ENCODE measurements at regions not wholly inside any gene's neighbourhood (a gene's known extent, or its start where the extent isn't known, plus 50 kb on each side); places are given as distances from the start of the nearest gene placed in this dataset.
A peak's percentile ranks its signal among the peaks of the same experiment; 100 is the strongest.

GRCh38 chr6:95686272-95686671, 108.9 kb downstream of the MANEA start:
- no peak for TF ChIP-seq CTCF (IDR thresholded peaks at IDR 0.05; ENCODE audit: low read depth, low read length)
- H3K4me3 ChIP-seq (ENCODE audit: low read depth, low read length): no peak overlapping the region

GRCh38 chr6:95686895-95687294, 109.6 kb downstream of the MANEA start:
- TF ChIP-seq CTCF (IDR thresholded peaks at IDR 0.05; ENCODE audit: low read depth, low read length): no peak
- no peak overlapping the region for H3K4me3 ChIP-seq (ENCODE audit: low read depth, low read length)

DNA sequence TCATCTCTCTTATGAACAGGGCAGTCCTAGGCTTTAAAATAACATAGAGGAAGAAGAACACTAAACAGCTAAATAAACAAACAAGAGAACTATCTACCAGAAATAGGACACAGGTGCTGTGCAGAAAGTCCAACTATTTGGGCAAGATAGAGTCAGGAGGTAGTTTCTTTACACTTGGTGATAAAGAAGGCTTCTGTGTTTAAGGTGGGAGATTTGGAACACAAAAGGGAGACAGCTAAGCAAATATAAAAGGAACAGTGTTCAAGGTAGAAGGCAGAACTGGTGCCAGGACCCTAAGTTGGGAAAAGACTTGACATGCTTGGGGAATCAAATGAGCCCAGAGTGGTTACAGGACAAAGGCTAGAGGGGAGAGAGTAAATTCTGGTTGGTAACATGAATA, 110.5 kb downstream of the MANEA start:
- H3K4me3 ChIP-seq (ENCODE audit: low read depth, low read length): no peak overlapping the region
- no peak for TF ChIP-seq CTCF (IDR thresholded peaks at IDR 0.05; ENCODE audit: low read depth, low read length)

GRCh38 chr6:95690328-95690727, 113.0 kb downstream of the MANEA start:
- TF ChIP-seq CTCF (IDR thresholded peaks at IDR 0.05; ENCODE audit: low read depth, low read length): no peak
- H3K4me3 ChIP-seq (ENCODE audit: low read depth, low read length): peak overlapping the region; percentile 39

- H3K4me3 ChIP-seq (ENCODE audit: low read depth, low read length): no peak overlapping the region
- TF ChIP-seq CTCF (IDR thresholded peaks at IDR 0.05; ENCODE audit: low read depth, low read length): no peak
Observed at GRCh38 chr6:95693108-95693507, 115.8 kb downstream of the MANEA start.

DNA sequence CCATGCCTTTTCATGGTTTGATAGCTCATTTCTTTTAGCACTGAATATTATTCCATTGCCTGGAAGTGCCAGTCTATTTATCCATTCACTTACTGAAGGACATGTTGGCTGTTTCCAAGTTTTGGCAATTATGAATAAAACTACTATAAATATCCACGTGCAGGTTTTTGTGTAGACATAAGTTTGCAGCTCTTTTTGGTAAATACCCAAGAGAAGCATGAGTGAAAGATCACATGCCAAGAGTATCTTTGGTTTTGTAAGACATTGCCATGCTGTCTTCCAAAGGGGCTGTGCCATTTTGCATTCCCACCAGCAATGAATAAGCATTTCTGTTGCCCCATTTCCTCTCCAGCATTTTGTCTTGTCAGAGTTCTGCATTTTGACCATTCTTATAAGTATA, 120.9 kb downstream of the MANEA start:
- no peak overlapping the region for H3K4me3 ChIP-seq (ENCODE audit: low read depth, low read length)
- TF ChIP-seq CTCF (IDR thresholded peaks at IDR 0.05; ENCODE audit: low read depth, low read length): no peak

GRCh38 chr6:95723638-95724037, 146.3 kb downstream of the MANEA start:
- no peak overlapping the region for H3K4me3 ChIP-seq (ENCODE audit: low read depth, low read length)
- no peak for TF ChIP-seq CTCF (IDR thresholded peaks at IDR 0.05; ENCODE audit: low read depth, low read length)
